HL-60 (cell line): ENCODE measurements at regions not wholly inside any gene's neighbourhood (a gene's known extent, or its start where the extent isn't known, plus 50 kb on each side); places are given as distances from the start of the nearest gene placed in this dataset.

Experiments used
- DNase-seq, 2 experiments: peaks; one replicate each; pipeline ENCODE4 v3.0.0-alpha.2; 2010 to 2020; ENCODE audit warnings: low read depth in 1 of 2, low spot score in 1 of 2
- H3K27ac ChIP-seq: fragments of 250-450 bp; sonication (Bioruptor Pico); replicated peaks from 2 replicates; pipeline ENCODE4 v1.5.1; 2020; ENCODE audit warnings: mild to moderate bottlenecking, moderate library complexity
- H3K27me3 ChIP-seq: fragments of 250-450 bp; sonication (Bioruptor Pico); 2 replicates; pipeline ENCODE4 v1.5.1; 2021; ENCODE audit warnings: mild to moderate bottlenecking, moderate library complexity; ENCODE audit not compliant: insufficient read depth, poor library complexity, severe bottlenecking
- H3K4me3 ChIP-seq: replicated peaks from 2 replicates; pipeline ENCODE4 v1.5.1; 2011; ENCODE audit warnings: mild to moderate bottlenecking, control low read depth, low read length; ENCODE audit not compliant: insufficient read depth
- GABPA ChIP-seq: IDR thresholded peaks from 2 replicates; pipeline ENCODE4 v1.6.1; 2012; ENCODE audit warnings: low read depth
- POLR2AphosphoS5 ChIP-seq: IDR thresholded peaks from 2 replicates; pipeline ENCODE4 v1.6.1; 2012; ENCODE audit warnings: low read depth
- REST ChIP-seq: IDR thresholded peaks from 2 replicates; pipeline ENCODE4 v1.6.1; 2012; ENCODE audit warnings: low read depth; ENCODE audit not compliant: insufficient replicate concordance
- SPI1 ChIP-seq: IDR thresholded peaks from 2 replicates; pipeline ENCODE4 v1.6.1; 2012; ENCODE audit warnings: low read depth, mild to moderate bottlenecking, borderline replicate concordance
- TF ChIP-seq, protein P1 (sequence below): IDR thresholded peaks from one replicate; pipeline ENCODE4 v1.5.1; 2011; ENCODE audit warnings: low read length, control low read depth, inconsistent platforms; ENCODE audit not compliant: insufficient read depth

DNA sequence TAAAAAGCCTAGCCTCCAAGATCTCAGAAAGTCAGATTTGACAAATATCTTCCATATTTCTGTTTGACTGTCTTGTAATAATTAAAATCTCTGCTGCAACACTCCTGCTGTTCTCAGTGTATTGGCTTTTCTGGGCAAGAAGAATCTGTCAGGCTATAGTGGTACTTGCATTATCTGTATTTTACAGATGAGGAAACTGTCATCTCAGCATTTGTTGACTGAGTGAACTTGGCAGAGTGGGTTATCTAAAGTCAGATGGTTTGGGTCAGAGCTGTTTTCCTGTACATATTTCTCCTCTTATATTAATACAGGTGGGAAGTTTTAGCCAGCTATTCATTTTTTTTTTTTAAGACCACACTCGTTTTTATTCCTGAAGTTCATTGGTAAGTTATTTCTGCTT lies 1378.2 kb upstream of the PCDH20 start:
- TF ChIP-seq POLR2AphosphoS5 (no peak), SPI1 (no peak), GABPA (no peak), REST (no peak)
- TF ChIP-seq, protein P1, sequence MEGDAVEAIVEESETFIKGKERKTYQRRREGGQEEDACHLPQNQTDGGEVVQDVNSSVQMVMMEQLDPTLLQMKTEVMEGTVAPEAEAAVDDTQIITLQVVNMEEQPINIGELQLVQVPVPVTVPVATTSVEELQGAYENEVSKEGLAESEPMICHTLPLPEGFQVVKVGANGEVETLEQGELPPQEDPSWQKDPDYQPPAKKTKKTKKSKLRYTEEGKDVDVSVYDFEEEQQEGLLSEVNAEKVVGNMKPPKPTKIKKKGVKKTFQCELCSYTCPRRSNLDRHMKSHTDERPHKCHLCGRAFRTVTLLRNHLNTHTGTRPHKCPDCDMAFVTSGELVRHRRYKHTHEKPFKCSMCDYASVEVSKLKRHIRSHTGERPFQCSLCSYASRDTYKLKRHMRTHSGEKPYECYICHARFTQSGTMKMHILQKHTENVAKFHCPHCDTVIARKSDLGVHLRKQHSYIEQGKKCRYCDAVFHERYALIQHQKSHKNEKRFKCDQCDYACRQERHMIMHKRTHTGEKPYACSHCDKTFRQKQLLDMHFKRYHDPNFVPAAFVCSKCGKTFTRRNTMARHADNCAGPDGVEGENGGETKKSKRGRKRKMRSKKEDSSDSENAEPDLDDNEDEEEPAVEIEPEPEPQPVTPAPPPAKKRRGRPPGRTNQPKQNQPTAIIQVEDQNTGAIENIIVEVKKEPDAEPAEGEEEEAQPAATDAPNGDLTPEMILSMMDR: no peak
- no peak for DNase-seq

DNA sequence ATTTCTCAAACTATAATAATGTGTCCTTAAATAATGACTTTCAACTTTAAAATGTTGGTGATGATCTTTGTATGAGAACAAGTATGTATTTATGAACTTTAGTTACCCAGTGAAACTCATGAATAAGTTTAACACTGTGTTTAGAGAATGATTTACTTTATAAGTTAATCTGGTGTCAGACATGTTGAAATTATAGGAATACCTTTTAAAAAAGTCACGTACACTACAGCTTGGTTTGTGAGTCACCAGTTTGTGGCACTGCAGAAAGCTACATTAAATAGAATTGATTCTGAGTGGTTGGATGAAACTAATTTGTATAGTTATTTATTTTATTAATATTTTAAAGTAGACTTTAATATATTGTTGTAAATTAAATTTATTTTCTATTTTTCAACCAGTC lies 1366.2 kb upstream of the PCDH20 start:
- DNase-seq: no peak

More for the DNA sequence above, 1378.2 kb upstream of the PCDH20 start:
- H3K27ac ChIP-seq: no peak overlapping the region
- H3K27me3 ChIP-seq: no peaks in the 10 kb centered on the region
- no peak overlapping the region for H3K4me3 ChIP-seq

DNA sequence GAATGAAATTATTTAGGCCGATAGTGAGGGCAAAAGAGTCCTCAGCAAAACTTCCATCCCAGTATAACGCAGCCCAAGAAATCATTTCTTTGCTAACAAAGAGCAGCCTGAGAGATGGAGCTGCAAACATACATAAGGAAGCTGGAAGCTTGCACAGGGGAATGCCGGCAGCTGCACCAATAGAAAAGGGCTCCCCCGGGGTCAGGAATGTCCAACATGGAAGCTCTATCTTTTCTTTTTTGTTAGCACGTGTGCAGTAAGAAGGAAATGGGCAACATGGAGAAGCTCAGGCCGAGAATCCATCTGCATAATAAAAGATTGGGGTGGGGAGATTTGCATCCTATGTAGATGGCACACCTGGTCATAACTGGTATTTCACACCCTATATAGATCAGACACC lies 1363.5 kb upstream of the PCDH20 start:
- no peak overlapping the region for H3K4me3 ChIP-seq
- no peak overlapping the region for H3K27ac ChIP-seq
- no peak for DNase-seq
- no peak for TF ChIP-seq SPI1
- TF ChIP-seq GABPA: no peak
- TF ChIP-seq POLR2AphosphoS5: no peak
- TF ChIP-seq REST: no peak
- TF ChIP-seq, protein P1: no peak
- H3K27me3 ChIP-seq: no peaks in the 10 kb centered on the region

More for the DNA sequence above, 1366.2 kb upstream of the PCDH20 start:
- Histone ChIP-seq H3K27me3 (no peaks in the 10 kb centered on the region), H3K4me3 (no peak overlapping the region), H3K27ac (no peak overlapping the region)
- TF ChIP-seq SPI1 (no peak), REST (no peak)

- no peaks in the 10 kb centered on the region for H3K27me3 ChIP-seq
- H3K27ac ChIP-seq: no peak overlapping the region
- no peak overlapping the region for H3K4me3 ChIP-seq
- no peak for DNase-seq
- TF ChIP-seq SPI1 (no peak), POLR2AphosphoS5 (no peak), REST (no peak), GABPA (no peak)
- TF ChIP-seq, protein P1: no peak
These were observed 1351.8 kb upstream of the PCDH20 start for GRCh38 chr13:62767473-62767872.
